HG03442 (cell line): ENCODE measurements at regions not wholly inside any gene's neighbourhood (a gene's known extent, or its start where the extent isn't known, plus 50 kb on each side); places are given as distances from the start of the nearest gene placed in this dataset.

Source experiments
- ATAC-seq: cut with Tn5 transposase; IDR thresholded peaks from one replicate; pipeline ENCODE4 v1.9.1; 2021; ENCODE audit warnings: mild to moderate bottlenecking, moderate library complexity; ENCODE audit not compliant: unreplicated experiment

- no peak for ATAC-seq
Measured at GRCh38 chr9:107064378-107064777, 201.4 kb downstream of the ZNF462 start.

GRCh38 chr9:107065549-107065948 is 202.6 kb downstream of the ZNF462 start:
- no peak for ATAC-seq

- ATAC-seq: no peak
Measured at GRCh38 chr9:107067739-107068416, 204.9 kb downstream of the ZNF462 start.

- ATAC-seq: no peak
Measured at GRCh38 chr9:107068581-107068980, 205.6 kb downstream of the ZNF462 start.

- ATAC-seq: no peak
Measured at GRCh38 chr9:107070586-107070985, 207.6 kb downstream of the ZNF462 start.

- no peak for ATAC-seq
Measured at GRCh38 chr9:107078061-107078460, 205.0 kb upstream of the RAD23B start.

- ATAC-seq: no peak
Measured at GRCh38 chr9:107079589-107079988, 203.5 kb upstream of the RAD23B start.

GRCh38 chr9:107080130-107080529 is 202.9 kb upstream of the RAD23B start:
- ATAC-seq: no peak

GRCh38 chr9:107086460-107086859 is 196.6 kb upstream of the RAD23B start:
- ATAC-seq: no peak

- ATAC-seq: no peak
Measured at GRCh38 chr9:107087222-107087621, 195.9 kb upstream of the RAD23B start.

- no peak for ATAC-seq
Measured at GRCh38 chr9:107090218-107090617, 192.9 kb upstream of the RAD23B start.

- no peak for ATAC-seq
Measured at GRCh38 chr9:107093365-107094060, 189.6 kb upstream of the RAD23B start.

GRCh38 chr9:107094370-107094769 is 188.7 kb upstream of the RAD23B start:
- ATAC-seq: no peak

- ATAC-seq: no peak
Measured at GRCh38 chr9:107100591-107100990, 182.5 kb upstream of the RAD23B start.

- no peak for ATAC-seq
Measured at GRCh38 chr9:107102011-107102410, 181.1 kb upstream of the RAD23B start.

GRCh38 chr9:107103621-107104020 is 179.5 kb upstream of the RAD23B start:
- no peak for ATAC-seq

- ATAC-seq: no peak
Measured at GRCh38 chr9:107105784-107106183, 177.3 kb upstream of the RAD23B start.

GRCh38 chr9:107106416-107106815 is 176.7 kb upstream of the RAD23B start:
- no peak for ATAC-seq

GRCh38 chr9:107108342-107109130 is 174.5 kb upstream of the RAD23B start:
- no peak for ATAC-seq

- no peak for ATAC-seq
Measured at GRCh38 chr9:107109324-107109723, 173.8 kb upstream of the RAD23B start.

- ATAC-seq: no peak
Measured at GRCh38 chr9:107110153-107110552, 172.9 kb upstream of the RAD23B start.

GRCh38 chr9:107112707-107113243 is 170.3 kb upstream of the RAD23B start:
- peak; percentile 86 for ATAC-seq
